Neural cell (in vitro differentiated cells): ENCODE measurements at regions not wholly inside any gene's neighbourhood (a gene's known extent, or its start where the extent isn't known, plus 50 kb on each side); places are given as distances from the start of the nearest gene placed in this dataset.

Experiments
- H2AFZ ChIP-seq: fragments of 200-600, 300-800 bp; sonication (generic), shearing (Covaris generic); 2 replicates; pipeline ENCODE4 v1.6.0; 2014; ENCODE audit warnings: low read depth, mild to moderate bottlenecking, antibody characterized with exemption, low read length, moderate library complexity
- H3F3A ChIP-seq: fragments of 200-600 bp; shearing (Covaris generic); 2 replicates; pipeline ENCODE4 v1.6.1; 2016; ENCODE audit warnings: mild to moderate bottlenecking, moderate library complexity, mixed read lengths, antibody characterized with exemption, low read length; ENCODE audit not compliant: insufficient read depth, poor library complexity, severe bottlenecking
- H3K27ac ChIP-seq: fragments of 200-600, 300-800 bp; sonication (generic), shearing (Covaris generic); 2 replicates; pipeline ENCODE4 v1.5.1; 2014; ENCODE audit warnings: mild to moderate bottlenecking, low read length, moderate library complexity
- H3K27me3 ChIP-seq: fragments of 300-800, 200-600 bp; sonication (generic), shearing (Covaris generic); 2 replicates; pipeline ENCODE4 v1.6.0; 2014; ENCODE audit warnings: mild to moderate bottlenecking, low read depth, low read length, moderate library complexity; ENCODE audit not compliant: insufficient read depth
- H3K36me3 ChIP-seq: fragments of 300-800, 200-600 bp; sonication (generic), shearing (Covaris generic); 2 replicates; pipeline ENCODE4 v1.5.1; 2014; ENCODE audit warnings: mild to moderate bottlenecking, antibody characterized with exemption, low read length, moderate library complexity; ENCODE audit not compliant: insufficient read depth
- H3K4me2 ChIP-seq: fragments of 300-800, 200-600 bp; sonication (generic), shearing (Covaris generic); 2 replicates; pipeline ENCODE4 v1.6.0; 2014; ENCODE audit warnings: mild to moderate bottlenecking, low read length
- H3K4me3 ChIP-seq: fragments of 300-800, 200-600 bp; sonication (generic), shearing (Covaris generic); 2 replicates; pipeline ENCODE4 v1.5.1; 2014; ENCODE audit warnings: mild to moderate bottlenecking, low read length, moderate library complexity
- H3K79me2 ChIP-seq: fragments of 200-600 bp; shearing (Covaris generic); replicated peaks from 2 replicates; pipeline ENCODE4 v1.6.0; 2014; ENCODE audit warnings: mild to moderate bottlenecking, low read length, moderate library complexity; ENCODE audit not compliant: insufficient read depth
- H3K9ac ChIP-seq: fragments of 300-800, 200-600 bp; sonication (generic), shearing (Covaris generic); 2 replicates; pipeline ENCODE4 v1.6.1; 2016; ENCODE audit warnings: mild to moderate bottlenecking, low read length, mixed read lengths
- H3K9me2 ChIP-seq: fragments of 200-600 bp; shearing (Covaris generic); 2 replicates; pipeline ENCODE4 v1.6.1; 2016; ENCODE audit warnings: mild to moderate bottlenecking, low read length, mixed read lengths; ENCODE audit not compliant: insufficient read depth
- H3K9me3 ChIP-seq: fragments of 200-600, 300-800 bp; sonication (generic), shearing (Covaris generic); 2 replicates; pipeline ENCODE4 v1.6.1; 2016; ENCODE audit warnings: mild to moderate bottlenecking, mixed run types, low read length, moderate library complexity, mixed read lengths
- H4K20me1 ChIP-seq: fragments of 200-600 bp; shearing (Covaris generic); 2 replicates; pipeline ENCODE4 v1.6.1; 2016; ENCODE audit warnings: mild to moderate bottlenecking, mixed run types; ENCODE audit not compliant: insufficient read depth
- CTCF ChIP-seq: fragments of 450-650 bp; IDR thresholded peaks from 2 replicates; pipeline ENCODE4 v1.5.1; 2014; ENCODE audit warnings: antibody characterized with exemption, mild to moderate bottlenecking, moderate library complexity; ENCODE audit not compliant: poor library complexity, severe bottlenecking
- EP300 ChIP-seq: fragments of 450-650 bp; conservative IDR thresholded peaks from 2 replicates; pipeline ENCODE4 v1.6.1; 2014; ENCODE audit warnings: antibody characterized with exemption, mild to moderate bottlenecking, moderate library complexity; ENCODE audit not compliant: poor library complexity, severe bottlenecking
- EZH2 ChIP-seq: fragments of 200-600, 300-800 bp; shearing (Covaris generic), sonication (generic); IDR thresholded peaks from 2 replicates; pipeline ENCODE4 v1.6.1; 2014; ENCODE audit warnings: antibody characterized with exemption, low read length, borderline replicate concordance, mild to moderate bottlenecking; ENCODE audit not compliant: insufficient read depth, poor library complexity, severe bottlenecking
- MXI1 ChIP-seq: fragments of 450-650 bp; conservative IDR thresholded peaks from 2 replicates; pipeline ENCODE4 v1.6.1; 2014; ENCODE audit warnings: antibody characterized with exemption, mild to moderate bottlenecking; ENCODE audit not compliant: poor library complexity, severe bottlenecking
- POLR2AphosphoS5 ChIP-seq: IDR thresholded peaks from 2 replicates; pipeline ENCODE4 v1.6.1; 2012
- RAD21 ChIP-seq: fragments of 450-650 bp; conservative IDR thresholded peaks from 2 replicates; pipeline ENCODE4 v1.6.1; 2014; ENCODE audit warnings: antibody characterized with exemption, mild to moderate bottlenecking, moderate library complexity
- SMC3 ChIP-seq: fragments of 450-650 bp; conservative IDR thresholded peaks from 2 replicates; pipeline ENCODE4 v1.6.1; 2014; ENCODE audit warnings: antibody characterized with exemption, mild to moderate bottlenecking, moderate library complexity; ENCODE audit not compliant: poor library complexity
- TAF1 ChIP-seq: IDR thresholded peaks from 2 replicates; pipeline ENCODE4 v1.6.1; 2012; ENCODE audit warnings: low read depth
- TF ChIP-seq, protein P1 (sequence below): IDR thresholded peaks from 2 replicates; pipeline ENCODE4 v1.6.1; 2012; ENCODE audit warnings: borderline replicate concordance

GRCh38 chr17:68693896-68694295 lies 92.7 kb upstream of the FAM20A start:
- TF ChIP-seq MXI1 = no peak
- TF ChIP-seq POLR2AphosphoS5 = no peak
- no peak for TF ChIP-seq RAD21
- TF ChIP-seq EZH2 = no peak
- no peak for TF ChIP-seq EP300
- no peak for TF ChIP-seq TAF1
- TF ChIP-seq, protein P1, sequence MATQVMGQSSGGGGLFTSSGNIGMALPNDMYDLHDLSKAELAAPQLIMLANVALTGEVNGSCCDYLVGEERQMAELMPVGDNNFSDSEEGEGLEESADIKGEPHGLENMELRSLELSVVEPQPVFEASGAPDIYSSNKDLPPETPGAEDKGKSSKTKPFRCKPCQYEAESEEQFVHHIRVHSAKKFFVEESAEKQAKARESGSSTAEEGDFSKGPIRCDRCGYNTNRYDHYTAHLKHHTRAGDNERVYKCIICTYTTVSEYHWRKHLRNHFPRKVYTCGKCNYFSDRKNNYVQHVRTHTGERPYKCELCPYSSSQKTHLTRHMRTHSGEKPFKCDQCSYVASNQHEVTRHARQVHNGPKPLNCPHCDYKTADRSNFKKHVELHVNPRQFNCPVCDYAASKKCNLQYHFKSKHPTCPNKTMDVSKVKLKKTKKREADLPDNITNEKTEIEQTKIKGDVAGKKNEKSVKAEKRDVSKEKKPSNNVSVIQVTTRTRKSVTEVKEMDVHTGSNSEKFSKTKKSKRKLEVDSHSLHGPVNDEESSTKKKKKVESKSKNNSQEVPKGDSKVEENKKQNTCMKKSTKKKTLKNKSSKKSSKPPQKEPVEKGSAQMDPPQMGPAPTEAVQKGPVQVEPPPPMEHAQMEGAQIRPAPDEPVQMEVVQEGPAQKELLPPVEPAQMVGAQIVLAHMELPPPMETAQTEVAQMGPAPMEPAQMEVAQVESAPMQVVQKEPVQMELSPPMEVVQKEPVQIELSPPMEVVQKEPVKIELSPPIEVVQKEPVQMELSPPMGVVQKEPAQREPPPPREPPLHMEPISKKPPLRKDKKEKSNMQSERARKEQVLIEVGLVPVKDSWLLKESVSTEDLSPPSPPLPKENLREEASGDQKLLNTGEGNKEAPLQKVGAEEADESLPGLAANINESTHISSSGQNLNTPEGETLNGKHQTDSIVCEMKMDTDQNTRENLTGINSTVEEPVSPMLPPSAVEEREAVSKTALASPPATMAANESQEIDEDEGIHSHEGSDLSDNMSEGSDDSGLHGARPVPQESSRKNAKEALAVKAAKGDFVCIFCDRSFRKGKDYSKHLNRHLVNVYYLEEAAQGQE = no peak
- no peak for TF ChIP-seq CTCF
- no peak for TF ChIP-seq SMC3
- H3K4me3 ChIP-seq = no peak overlapping the region
- H3K9me2 ChIP-seq = no peaks in the 10 kb centered on the region
- H4K20me1 ChIP-seq = no peaks in the 10 kb centered on the region
- H3K9me3 ChIP-seq = no peaks in the 10 kb centered on the region
- no peak overlapping the region for H3K9ac ChIP-seq
- H3K4me2 ChIP-seq = no peak overlapping the region
- no peaks in the 10 kb centered on the region for H3F3A ChIP-seq
- H3K79me2 ChIP-seq = no peaks in the 10 kb centered on the region
- H3K36me3 ChIP-seq = no peaks in the 10 kb centered on the region
- no peak overlapping the region for H3K27ac ChIP-seq
- H2AFZ ChIP-seq = no peak overlapping the region
- no peaks in the 10 kb centered on the region for H3K27me3 ChIP-seq

- Histone ChIP-seq H3K9ac (no peak overlapping the region), H3K9me3 (no peaks in the 10 kb centered on the region), H3K27me3 (no peaks in the 10 kb centered on the region), H3K9me2 (no peaks in the 10 kb centered on the region), H3K4me3 (no peak overlapping the region), H4K20me1 (no peaks in the 10 kb centered on the region), H2AFZ (no peak overlapping the region), H3F3A (no peaks in the 10 kb centered on the region), H3K79me2 (no peaks in the 10 kb centered on the region), H3K4me2 (no peak overlapping the region), H3K27ac (no peak overlapping the region), H3K36me3 (no peaks in the 10 kb centered on the region)
- TF ChIP-seq TAF1 (no peak), RAD21 (no peak), MXI1 (no peak), CTCF (no peak), EZH2 (no peak), SMC3 (no peak), POLR2AphosphoS5 (no peak), EP300 (no peak)
- TF ChIP-seq, protein P1 = no peak
These were observed 92.3 kb upstream of the FAM20A start for GRCh38 chr17:68693466-68693865.
